CD4-positive, alpha-beta T cell treated with Interferon alpha-2 for 1 hour (primary cell): ENCODE measurements at regions not wholly inside any gene's neighbourhood (a gene's known extent, or its start where the extent isn't known, plus 50 kb on each side); places are given as distances from the start of the nearest gene placed in this dataset.
A peak's percentile ranks its signal among the peaks of the same experiment; 100 is the strongest.
"Not testable (repeated sequence)": the region's sequence is repeated elsewhere in the genome, so short reads cannot be mapped to it uniquely, and the experiment has no call there.

Source experiments
- DNase-seq, 2 donors: peaks; one replicate each; pipeline ENCODE4 v3.0.0-alpha.2; 2020 to 2022

DNA sequence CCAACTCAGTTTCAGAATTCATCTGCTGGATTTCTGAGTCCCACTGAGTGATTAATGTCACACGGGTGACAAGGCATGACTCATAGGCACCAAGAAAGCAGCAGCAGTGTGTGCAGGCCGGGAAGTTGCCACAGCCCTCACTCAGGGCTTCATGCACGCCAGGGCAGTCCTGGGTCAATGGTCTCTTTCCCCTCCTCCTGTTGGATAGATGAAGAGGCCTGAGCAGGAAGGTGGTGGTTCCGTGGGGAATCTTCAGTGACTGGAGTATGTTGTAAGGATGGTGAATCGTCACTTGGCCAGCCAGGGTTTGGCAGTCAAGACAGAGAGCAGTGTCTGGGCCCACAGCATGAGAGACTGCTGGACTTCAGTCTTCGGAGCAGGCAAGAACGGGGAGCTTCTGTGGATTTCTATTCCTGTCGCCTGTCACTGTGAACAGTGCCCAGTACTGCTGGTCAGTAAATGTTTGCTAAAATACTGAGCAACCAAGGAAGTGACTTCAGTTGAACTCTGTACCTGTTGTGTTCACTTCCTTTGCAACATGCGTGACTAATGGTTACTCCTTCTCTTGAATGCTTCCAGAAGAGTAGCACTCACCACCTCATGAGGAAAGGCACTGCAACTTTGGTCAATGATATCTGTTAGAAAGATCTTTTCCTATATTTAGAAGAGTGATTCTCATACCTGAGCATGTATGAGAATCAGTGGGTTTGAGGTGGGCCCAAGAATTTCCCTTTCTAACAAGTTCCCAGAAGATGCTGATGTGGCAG lies 62.0 kb upstream of the CD93 start:
- peak in 1 of 2 donors; percentile 75 for DNase-seq

DNA sequence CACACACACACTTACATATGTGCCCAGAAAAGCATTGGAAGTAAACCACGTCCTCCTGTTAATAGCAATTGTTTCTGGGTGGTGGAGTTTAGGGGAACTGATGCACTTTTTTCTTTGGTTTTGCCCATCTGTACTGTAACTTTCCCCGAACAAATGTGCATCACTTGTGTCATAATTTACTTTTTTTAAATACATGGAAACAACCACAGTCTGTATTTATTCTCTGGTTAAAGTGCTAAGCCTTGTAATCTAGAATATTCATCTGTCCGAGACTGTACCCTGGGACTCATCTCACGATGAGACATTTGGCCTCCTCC lies 61.5 kb upstream of the CD93 start:
- no peak for DNase-seq

- no peak for DNase-seq
These were observed 60.9 kb upstream of the CD93 start for GRCh38 chr20:23146857-23147637.

GRCh38 chr20:23146181-23146580 lies 60.1 kb upstream of the CD93 start:
- DNase-seq = no peak

DNA sequence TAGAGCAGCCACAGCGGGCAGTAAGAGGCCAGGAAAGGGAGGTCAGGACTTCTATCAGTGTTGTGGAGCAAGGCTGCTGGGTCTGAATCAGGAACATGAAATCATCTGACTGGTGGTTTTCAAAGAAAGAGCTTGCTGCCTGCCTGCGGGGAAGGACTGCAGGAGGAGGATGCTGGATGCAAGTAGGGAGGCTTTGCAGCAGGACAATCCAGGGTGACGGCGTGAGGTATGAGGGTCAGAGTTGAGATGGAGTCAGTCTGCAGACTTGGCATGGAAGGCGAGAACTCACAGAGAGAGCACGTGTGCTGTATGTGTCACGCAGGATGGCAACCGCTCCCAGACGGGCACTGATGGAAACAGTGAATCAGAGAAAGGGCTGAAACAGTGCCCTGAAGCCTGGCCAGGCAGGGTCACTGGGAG lies 59.2 kb upstream of the CD93 start:
- DNase-seq = no peak

DNA sequence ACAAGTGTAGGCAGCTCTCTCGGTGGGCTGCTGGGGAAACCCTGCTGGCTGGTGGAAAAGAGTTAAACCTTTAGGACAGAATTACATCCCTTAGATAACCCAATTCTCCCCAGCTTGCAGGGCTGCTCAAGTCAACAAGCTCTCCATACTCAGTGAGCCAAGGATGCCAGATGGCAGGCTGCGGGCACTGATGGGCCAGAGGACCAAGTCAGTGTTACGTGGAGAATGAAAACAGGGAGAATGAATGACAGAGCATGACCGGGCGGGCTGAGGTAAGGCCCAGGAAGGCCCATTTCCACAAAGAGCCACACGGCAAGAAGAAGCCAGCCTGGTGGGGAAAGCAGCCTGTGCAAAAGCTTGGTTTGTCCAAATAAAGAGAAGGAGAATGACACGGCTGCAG lies 58.7 kb upstream of the CD93 start:
- DNase-seq = no peak

DNA sequence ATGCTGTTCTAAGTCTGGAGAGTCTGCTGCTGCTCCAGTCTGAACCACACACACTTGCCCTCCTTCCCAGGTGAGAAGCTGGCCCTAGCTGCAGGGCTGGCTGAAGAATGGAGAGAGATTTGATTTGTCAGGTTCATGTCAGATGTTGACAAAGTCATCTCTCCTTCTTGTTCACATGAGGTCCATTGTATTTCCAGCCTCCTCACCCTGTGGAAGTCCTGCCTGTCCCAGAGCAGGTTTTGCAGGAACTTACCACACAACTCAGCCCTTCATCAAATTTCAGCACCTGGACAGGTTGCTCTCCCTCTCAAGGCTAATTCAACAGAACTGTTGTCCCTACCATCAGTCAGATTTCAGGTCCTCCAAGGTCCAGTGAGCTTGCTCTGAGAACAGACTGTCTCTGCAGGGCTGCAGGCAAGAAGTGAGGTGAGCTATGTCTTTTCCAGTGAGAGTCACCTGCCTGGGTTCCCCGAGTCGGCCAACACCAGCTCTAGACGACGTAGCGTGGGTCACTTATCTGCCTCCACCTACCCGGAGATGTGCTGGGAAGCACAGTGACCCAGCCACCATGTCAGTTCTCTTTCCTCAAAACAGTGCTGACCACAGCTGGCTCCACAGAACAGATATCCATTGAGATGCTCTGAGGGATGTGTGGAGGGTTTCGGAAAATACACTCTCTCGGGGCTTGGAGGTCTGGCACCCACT lies 58.0 kb upstream of the CD93 start:
- no peak for DNase-seq

- peak in 1 of 2 donors; percentile 51 for DNase-seq
These were observed 57.0 kb upstream of the CD93 start for GRCh38 chr20:23143098-23143497.

GRCh38 chr20:23142162-23143050 lies 56.3 kb upstream of the CD93 start:
- no peak for DNase-seq

GRCh38 chr20:23141450-23142161 lies 55.5 kb upstream of the CD93 start:
- DNase-seq = no peak

DNA sequence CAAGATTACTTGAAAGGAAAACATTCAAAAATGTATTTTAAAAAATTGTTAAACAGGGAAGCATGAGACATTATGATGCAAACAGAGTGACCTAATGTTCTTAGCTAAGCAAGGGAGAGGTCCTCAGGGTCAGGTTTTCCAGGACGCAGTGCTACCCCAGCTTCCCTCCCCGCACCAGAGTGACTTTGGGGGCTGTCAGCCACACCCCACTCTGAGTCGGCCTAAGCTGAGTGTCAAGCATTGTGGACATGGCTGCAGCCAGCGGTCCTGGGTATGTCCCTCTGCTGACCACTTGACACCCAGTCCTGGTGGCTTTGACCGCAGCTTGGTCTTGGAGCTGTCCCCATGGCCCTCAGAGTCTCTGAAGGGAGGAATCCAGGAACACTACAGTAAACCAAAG lies 54.9 kb upstream of the CD93 start:
- DNase-seq = no peak

DNA sequence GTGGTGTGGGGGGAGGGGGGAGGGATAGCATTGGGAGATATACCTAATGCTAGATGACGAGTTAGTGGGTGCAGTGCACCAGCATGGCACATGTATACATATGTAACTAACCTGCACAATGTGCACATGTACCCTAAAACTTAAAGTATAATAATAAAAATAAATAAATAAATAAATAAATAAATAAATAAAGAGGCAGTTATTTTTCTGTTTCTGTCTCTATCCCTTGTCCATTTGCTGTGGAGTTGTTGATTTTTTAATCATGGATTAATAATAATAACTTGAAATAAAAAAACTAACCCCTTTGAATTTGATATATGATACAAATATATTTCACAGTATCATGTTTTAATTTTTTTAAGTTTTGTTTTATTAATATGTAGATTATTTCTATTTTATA lies 53.9 kb upstream of the CD93 start:
- DNase-seq = not testable (repeated sequence)

DNA sequence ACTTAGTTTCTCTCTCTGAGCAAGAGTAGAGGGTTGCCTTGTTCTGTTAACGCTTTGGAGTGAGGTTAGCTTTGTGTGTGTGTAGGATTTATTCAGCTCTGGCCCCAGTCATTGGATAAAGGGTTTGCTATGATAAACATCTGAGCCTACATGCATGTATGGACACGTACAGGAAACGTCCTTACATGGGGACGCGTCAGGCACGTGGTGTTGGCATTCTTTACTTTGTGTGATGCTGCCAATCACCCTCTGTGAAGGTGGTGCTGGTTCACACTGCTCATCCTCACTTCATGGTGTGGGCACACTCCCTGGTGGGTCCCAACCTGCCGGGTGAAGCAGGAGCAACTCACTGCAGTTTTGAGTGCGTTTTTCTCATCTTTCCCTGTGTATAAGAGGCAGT lies 53.4 kb upstream of the CD93 start:
- no peak for DNase-seq

DNA sequence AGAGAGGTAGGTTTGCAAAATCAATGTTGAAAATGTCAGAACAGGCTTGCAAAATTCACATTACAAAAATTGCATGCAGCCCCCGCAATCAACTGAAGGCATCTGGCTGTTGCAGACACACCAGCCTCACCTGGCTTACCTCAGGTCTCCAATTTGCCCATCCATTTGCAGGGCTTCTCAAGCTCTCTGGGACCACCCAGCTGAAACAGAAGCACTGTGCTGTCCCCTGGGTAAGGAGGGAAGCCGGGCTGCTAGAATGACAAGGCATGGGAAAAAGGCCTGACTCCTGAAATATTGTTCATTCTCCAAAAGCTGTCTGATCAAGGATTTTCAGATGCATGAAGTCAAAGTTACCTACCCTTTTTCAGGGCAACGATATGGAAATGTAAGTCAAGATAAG lies 52.6 kb upstream of the CD93 start:
- DNase-seq = no peak

DNA sequence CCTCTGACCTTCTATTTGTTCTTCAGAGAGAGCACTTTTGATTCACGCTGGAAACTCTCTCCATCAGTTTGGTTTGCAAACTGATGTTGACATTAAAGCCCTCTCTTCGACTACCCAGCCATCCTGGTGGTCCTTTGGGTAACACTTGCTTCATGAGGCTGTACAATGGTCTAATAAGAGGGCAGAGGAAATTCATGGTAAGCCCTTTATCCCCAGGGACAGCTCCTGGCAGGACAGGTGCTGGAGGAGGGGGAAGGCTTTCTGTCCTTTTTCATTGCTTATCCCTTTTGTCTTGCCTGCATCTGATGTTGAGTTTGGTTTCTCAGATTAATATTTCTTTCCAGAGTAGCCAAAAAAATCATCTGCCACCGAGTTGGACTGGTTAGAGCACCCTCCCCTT lies 52.1 kb upstream of the CD93 start:
- no peak for DNase-seq

DNA sequence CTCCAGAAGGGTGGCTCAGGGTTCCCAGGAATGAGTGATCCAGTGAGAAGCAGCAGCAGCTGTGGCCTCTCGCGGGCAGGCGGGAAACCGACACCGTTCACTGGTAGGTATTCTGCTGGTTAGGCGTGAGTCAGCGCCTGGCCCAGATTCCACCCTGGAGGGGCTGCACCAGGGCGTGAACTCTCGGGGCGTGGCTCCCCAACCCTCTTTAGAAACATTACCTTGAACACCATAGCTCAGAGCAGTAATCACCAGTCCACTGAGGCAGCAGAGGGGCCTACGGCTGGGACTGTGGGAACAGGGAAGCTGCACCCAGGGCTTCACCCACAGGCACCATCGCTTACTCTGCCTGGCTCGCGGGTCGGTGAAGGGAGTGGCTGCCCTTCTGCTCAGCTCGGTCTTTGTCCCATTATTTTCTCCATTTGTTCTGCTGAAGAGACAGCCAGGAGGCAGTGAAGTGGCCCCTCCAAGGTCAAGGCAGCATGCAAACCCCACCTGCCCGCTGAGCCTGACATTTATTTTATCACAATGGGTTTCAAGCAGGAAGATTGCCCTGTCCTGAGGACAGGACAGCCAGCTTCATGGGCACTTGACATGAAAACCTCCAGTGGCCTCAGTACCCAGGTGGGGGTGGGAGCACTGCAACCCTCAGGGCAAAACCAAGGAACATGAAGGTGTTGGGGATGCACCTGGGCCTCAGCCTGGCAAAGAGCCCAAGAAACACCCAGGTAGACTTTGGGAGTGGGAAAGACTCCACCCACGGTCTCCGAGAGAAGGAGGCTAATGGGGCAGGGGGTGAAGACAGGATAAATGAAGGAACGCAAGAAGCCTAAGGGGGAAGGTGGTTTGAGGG lies 51.0 kb upstream of the CD93 start:
- no peak for DNase-seq

DNA sequence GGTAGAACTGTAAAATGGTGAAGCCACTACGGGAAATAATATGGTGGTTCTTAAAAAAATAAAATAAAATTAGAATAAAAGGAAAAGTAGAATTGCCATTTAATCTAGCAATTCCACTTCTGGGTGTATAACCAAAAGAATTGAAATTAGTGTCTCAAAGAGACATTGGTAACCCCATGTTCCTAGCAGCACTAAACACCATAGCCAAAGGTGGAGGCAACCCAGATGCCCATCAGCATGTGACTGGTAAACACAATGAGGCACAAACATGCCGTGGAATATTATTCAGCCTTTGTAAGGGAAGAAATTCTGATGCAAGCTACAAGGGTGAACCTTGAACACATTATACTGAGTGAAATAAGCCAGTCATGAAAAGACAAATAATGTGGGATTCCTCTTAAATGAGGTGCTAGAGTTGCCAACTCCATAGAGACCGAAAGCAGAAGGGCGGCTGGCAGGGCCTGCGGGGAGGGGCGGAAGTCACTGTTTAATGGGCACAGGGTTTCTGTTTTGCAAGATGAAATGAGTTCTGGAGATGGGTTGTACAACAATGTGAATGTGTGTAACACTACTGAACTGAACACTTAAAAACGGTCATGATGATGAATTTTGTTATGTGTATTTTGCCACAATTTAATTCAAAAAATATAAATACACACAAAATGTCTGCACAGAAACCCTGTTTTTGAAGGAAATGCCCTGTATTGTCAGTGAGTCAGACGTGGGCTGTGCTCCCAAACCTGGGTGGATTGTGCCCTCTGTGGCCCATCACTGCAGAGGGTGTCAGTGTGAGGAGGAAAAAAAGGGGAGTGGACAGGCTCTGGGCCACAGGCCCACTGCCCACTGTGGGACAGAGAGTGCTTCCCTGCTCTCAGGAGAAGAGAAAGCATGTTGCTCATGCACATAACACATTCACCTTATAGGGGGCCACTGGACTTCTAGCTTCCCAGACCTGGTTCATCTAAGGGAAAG lies 49.6 kb upstream of the CD93 start:
- no peak for DNase-seq
